Astrocyte (in vitro differentiated cells and primary cell): ENCODE measurements at regions not wholly inside any gene's neighbourhood (a gene's known extent, or its start where the extent isn't known, plus 50 kb on each side); places are given as distances from the start of the nearest gene placed in this dataset.

Experiments
- DNase-seq: peaks from one replicate; pipeline ENCODE4 v3.0.0-alpha.2; 2010; ENCODE audit warnings: low read depth
- FAIRE-seq: peaks from 2 replicates; lab custom pipeline; 2011; peaks lifted over from hg19 to GRCh38; lab: Jason Lieb, UNC
- H2AFZ ChIP-seq: 2 replicates; pipeline ENCODE4 v1.6.0; 2012; ENCODE audit warnings: low read depth, low read length, inconsistent platforms
- H3K27ac ChIP-seq: 2 replicates; pipeline ENCODE4 v1.5.1; 2011; ENCODE audit warnings: low read depth, low read length, inconsistent platforms
- H3K27me3 ChIP-seq: 2 replicates; pipeline ENCODE4 v1.6.0; 2011; ENCODE audit warnings: low read length, inconsistent platforms; ENCODE audit not compliant: insufficient read depth
- H3K36me3 ChIP-seq: 2 replicates; pipeline ENCODE4 v1.5.1; 2011; ENCODE audit warnings: low read length, inconsistent platforms; ENCODE audit not compliant: insufficient read depth
- H3K4me1 ChIP-seq: 2 replicates; pipeline ENCODE4 v1.5.1; 2011; ENCODE audit warnings: low read length, inconsistent platforms; ENCODE audit not compliant: insufficient read depth
- H3K4me2 ChIP-seq: 2 replicates; pipeline ENCODE4 v1.6.0; 2012; ENCODE audit warnings: low read length, inconsistent platforms
- H3K4me3 ChIP-seq: 2 replicates; pipeline ENCODE4 v1.5.1; 2011; ENCODE audit warnings: low read depth, mild to moderate bottlenecking, low read length, inconsistent platforms; ENCODE audit not compliant: insufficient read depth
- H3K79me2 ChIP-seq: 2 replicates; pipeline ENCODE4 v1.6.0; 2012; ENCODE audit warnings: mild to moderate bottlenecking, low read length, inconsistent platforms; ENCODE audit not compliant: insufficient read depth
- H3K9ac ChIP-seq: 2 replicates; pipeline ENCODE4 v1.6.0; 2012; ENCODE audit warnings: mild to moderate bottlenecking, low read length, inconsistent platforms
- H3K9me3 ChIP-seq: 2 replicates; pipeline ENCODE4 v1.5.1; 2012; ENCODE audit warnings: low read depth, mild to moderate bottlenecking, low read length, inconsistent platforms; ENCODE audit not compliant: insufficient read depth
- H4K20me1 ChIP-seq: 2 replicates; pipeline ENCODE4 v1.6.0; 2012; ENCODE audit warnings: low read length, inconsistent platforms; ENCODE audit not compliant: insufficient read depth
- H3K27ac Mint-ChIP-seq: one replicate; pipeline ENCODE4 v1.8.0; 2021; ENCODE audit warnings: mild to moderate bottlenecking, mixed read lengths; ENCODE audit not compliant: unreplicated experiment
- H3K27me3 Mint-ChIP-seq: one replicate; pipeline ENCODE4 v1.8.0; 2021; ENCODE audit warnings: low read depth, mixed read lengths; ENCODE audit not compliant: unreplicated experiment
- H3K36me3 Mint-ChIP-seq: one replicate; pipeline ENCODE4 v1.8.0; 2021; ENCODE audit warnings: low read depth, mixed read lengths; ENCODE audit not compliant: unreplicated experiment
- H3K4me1 Mint-ChIP-seq: one replicate; pipeline ENCODE4 v1.8.0; 2021; ENCODE audit warnings: low read depth, mixed read lengths; ENCODE audit not compliant: unreplicated experiment
- H3K4me3 Mint-ChIP-seq: one replicate; pipeline ENCODE4 v1.8.0; 2021; ENCODE audit warnings: mild to moderate bottlenecking, moderate library complexity, mixed read lengths; ENCODE audit not compliant: unreplicated experiment
- H3K9me3 Mint-ChIP-seq: one replicate; pipeline ENCODE4 v1.8.0; 2021; ENCODE audit warnings: mild to moderate bottlenecking, mixed read lengths; ENCODE audit not compliant: unreplicated experiment
- EZH2 ChIP-seq: IDR thresholded peaks from 2 replicates; pipeline ENCODE4 v1.6.1; 2012; ENCODE audit warnings: mild to moderate bottlenecking, low read length, inconsistent platforms; ENCODE audit not compliant: insufficient read depth
- TF ChIP-seq, protein P1 (sequence below): IDR thresholded peaks from 2 replicates; pipeline ENCODE4 v1.5.1; 2011; ENCODE audit warnings: low read depth, mild to moderate bottlenecking, inconsistent platforms, low read length, moderate library complexity; ENCODE audit not compliant: insufficient read depth

DNA sequence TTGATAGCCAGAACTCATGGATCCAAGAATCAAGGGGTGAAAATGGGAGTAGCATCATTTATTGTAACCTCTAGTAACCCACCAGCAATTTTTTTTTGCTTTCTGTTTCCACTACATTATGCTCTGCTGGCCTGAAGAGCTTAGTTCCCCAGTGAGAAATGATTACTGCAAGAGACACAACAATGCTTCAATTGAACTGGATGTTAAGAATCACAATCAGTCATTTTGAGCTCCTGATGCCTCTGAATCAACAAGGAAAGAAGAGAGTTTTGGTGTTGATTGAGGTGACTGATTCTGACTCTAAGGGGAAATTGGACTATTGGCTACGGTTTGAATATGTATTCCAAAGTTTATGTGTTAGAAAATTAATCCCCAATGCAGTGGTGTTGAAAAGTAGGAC lies 1084.4 kb downstream of the SLITRK1 start:
- no peaks in the 10 kb centered on the region for H3K9me3 ChIP-seq
- Mint-ChIP-seq H3K27me3 (no peaks in the 10 kb centered on the region), H3K36me3 (no peaks in the 10 kb centered on the region), H3K4me3 (no peak overlapping the region), H3K27ac (no peak overlapping the region), H3K9me3 (no peaks in the 10 kb centered on the region), H3K4me1 (no peaks in the 10 kb centered on the region)
- H3K4me1 ChIP-seq = peaks cover 3% of the 10 kb centered on the region
- DNase-seq = no peak
- H3K79me2 ChIP-seq = no peaks in the 10 kb centered on the region
- no peak overlapping the region for H3K27ac ChIP-seq
- H3K36me3 ChIP-seq = no peaks in the 10 kb centered on the region
- H2AFZ ChIP-seq = no peak overlapping the region
- FAIRE-seq = no peak
- TF ChIP-seq EZH2 = no peak
- TF ChIP-seq, protein P1, sequence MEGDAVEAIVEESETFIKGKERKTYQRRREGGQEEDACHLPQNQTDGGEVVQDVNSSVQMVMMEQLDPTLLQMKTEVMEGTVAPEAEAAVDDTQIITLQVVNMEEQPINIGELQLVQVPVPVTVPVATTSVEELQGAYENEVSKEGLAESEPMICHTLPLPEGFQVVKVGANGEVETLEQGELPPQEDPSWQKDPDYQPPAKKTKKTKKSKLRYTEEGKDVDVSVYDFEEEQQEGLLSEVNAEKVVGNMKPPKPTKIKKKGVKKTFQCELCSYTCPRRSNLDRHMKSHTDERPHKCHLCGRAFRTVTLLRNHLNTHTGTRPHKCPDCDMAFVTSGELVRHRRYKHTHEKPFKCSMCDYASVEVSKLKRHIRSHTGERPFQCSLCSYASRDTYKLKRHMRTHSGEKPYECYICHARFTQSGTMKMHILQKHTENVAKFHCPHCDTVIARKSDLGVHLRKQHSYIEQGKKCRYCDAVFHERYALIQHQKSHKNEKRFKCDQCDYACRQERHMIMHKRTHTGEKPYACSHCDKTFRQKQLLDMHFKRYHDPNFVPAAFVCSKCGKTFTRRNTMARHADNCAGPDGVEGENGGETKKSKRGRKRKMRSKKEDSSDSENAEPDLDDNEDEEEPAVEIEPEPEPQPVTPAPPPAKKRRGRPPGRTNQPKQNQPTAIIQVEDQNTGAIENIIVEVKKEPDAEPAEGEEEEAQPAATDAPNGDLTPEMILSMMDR = no peak
- H3K9ac ChIP-seq = no peak overlapping the region
- no peaks in the 10 kb centered on the region for H3K27me3 ChIP-seq
- no peak overlapping the region for H3K4me2 ChIP-seq
- no peaks in the 10 kb centered on the region for H4K20me1 ChIP-seq
- no peak overlapping the region for H3K4me3 ChIP-seq

- no peaks in the 10 kb centered on the region for H3K4me1 Mint-ChIP-seq
- H3K27me3 ChIP-seq = no peaks in the 10 kb centered on the region
- H3K4me3 Mint-ChIP-seq = no peak overlapping the region
These were observed 1091.2 kb downstream of the SLITRK1 start for GRCh38 chr13:82791035-82791434.

GRCh38 chr13:82772816-82773215 lies 1109.5 kb downstream of the SLITRK1 start:
- FAIRE-seq = no peak
- Histone ChIP-seq H3K4me1 (no peaks in the 10 kb centered on the region), H3K9me3 (no peaks in the 10 kb centered on the region), H3K27me3 (no peaks in the 10 kb centered on the region), H3K36me3 (no peaks in the 10 kb centered on the region), H3K4me2 (no peak overlapping the region), H4K20me1 (no peaks in the 10 kb centered on the region), H3K27ac (no peak overlapping the region), H2AFZ (no peak overlapping the region), H3K9ac (no peak overlapping the region), H3K4me3 (no peak overlapping the region), H3K79me2 (no peaks in the 10 kb centered on the region)
- DNase-seq = peak; percentile 36
- H3K27me3 Mint-ChIP-seq = no peaks in the 10 kb centered on the region
- no peak overlapping the region for H3K4me3 Mint-ChIP-seq
- no peaks in the 10 kb centered on the region for H3K36me3 Mint-ChIP-seq
- no peaks in the 10 kb centered on the region for H3K4me1 Mint-ChIP-seq
- no peak overlapping the region for H3K27ac Mint-ChIP-seq
- no peaks in the 10 kb centered on the region for H3K9me3 Mint-ChIP-seq
- TF ChIP-seq, protein P1 = no peak
- TF ChIP-seq EZH2 = no peak

More at GRCh38 chr13:82791035-82791434, 1091.2 kb downstream of the SLITRK1 start:
- H4K20me1 ChIP-seq = no peaks in the 10 kb centered on the region
- Mint-ChIP-seq H3K27me3 (no peaks in the 10 kb centered on the region), H3K9me3 (no peaks in the 10 kb centered on the region), H3K36me3 (no peaks in the 10 kb centered on the region), H3K27ac (no peak overlapping the region)
- FAIRE-seq = no peak
- no peak overlapping the region for H3K4me2 ChIP-seq
- TF ChIP-seq EZH2 = no peak
- TF ChIP-seq, protein P1 = no peak
- no peak for DNase-seq
- H3K9me3 ChIP-seq = no peaks in the 10 kb centered on the region
- no peak overlapping the region for H2AFZ ChIP-seq
- H3K36me3 ChIP-seq = no peaks in the 10 kb centered on the region
- H3K27ac ChIP-seq = no peak overlapping the region
- H3K9ac ChIP-seq = no peak overlapping the region
- no peak overlapping the region for H3K4me3 ChIP-seq
- no peaks in the 10 kb centered on the region for H3K79me2 ChIP-seq
- no peaks in the 10 kb centered on the region for H3K4me1 ChIP-seq
